ENCODE measurements at regions not wholly inside any gene's neighbourhood (a gene's known extent, or its start where the extent isn't known, plus 50 kb on each side); places are given as distances from the start of the nearest gene placed in this dataset.

DNA sequence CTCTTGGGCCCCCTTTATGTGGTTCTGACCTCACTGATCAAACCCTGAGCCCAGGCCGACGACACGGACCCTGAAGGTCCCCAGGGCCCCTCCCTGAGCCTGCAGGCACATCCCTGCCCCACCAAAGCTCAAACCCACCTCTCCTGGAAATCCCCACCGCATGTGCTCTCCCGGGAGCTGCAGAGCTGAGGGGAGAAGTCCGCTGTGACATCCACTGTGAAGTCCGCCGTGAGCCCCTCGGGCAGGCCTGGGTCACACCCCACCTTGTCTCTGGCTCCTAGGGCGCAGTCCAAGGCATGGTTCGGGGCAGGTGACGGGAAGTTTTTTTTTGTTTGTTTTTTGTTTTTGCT is 100.2 kb downstream of the MICALL2 start:
- intact Hi-C loops (cut with DNase I): no loop called here
- ATAC-seq (peak in 1 of 4 donors; percentile 15), DNase-seq (peak in 1 of 3 donors; percentile 40)
- 44% methylated on average over 7 of the region's 12 CpGs for WGBS (ENCODE audit: insufficient coverage, low coverage, low lambda C conversion rate, missing lambda C conversion rate)
- H3K27me3 ChIP-seq: peaks cover 0 to 5% of the 10 kb centered on the region in 2 donors
- H3K9me3 ChIP-seq: no peaks in the 10 kb centered on the region
- no peak overlapping the region for H3K27ac ChIP-seq
- TF ChIP-seq, protein P1, sequence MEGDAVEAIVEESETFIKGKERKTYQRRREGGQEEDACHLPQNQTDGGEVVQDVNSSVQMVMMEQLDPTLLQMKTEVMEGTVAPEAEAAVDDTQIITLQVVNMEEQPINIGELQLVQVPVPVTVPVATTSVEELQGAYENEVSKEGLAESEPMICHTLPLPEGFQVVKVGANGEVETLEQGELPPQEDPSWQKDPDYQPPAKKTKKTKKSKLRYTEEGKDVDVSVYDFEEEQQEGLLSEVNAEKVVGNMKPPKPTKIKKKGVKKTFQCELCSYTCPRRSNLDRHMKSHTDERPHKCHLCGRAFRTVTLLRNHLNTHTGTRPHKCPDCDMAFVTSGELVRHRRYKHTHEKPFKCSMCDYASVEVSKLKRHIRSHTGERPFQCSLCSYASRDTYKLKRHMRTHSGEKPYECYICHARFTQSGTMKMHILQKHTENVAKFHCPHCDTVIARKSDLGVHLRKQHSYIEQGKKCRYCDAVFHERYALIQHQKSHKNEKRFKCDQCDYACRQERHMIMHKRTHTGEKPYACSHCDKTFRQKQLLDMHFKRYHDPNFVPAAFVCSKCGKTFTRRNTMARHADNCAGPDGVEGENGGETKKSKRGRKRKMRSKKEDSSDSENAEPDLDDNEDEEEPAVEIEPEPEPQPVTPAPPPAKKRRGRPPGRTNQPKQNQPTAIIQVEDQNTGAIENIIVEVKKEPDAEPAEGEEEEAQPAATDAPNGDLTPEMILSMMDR (IDR thresholded peaks at IDR 0.05): no peak
- no peak for TF ChIP-seq POLR2A (IDR thresholded peaks at IDR 0.05)
- no peak overlapping the region for H3K4me3 ChIP-seq
- H3K36me3 ChIP-seq: no peaks in the 10 kb centered on the region
- no peaks in the 10 kb centered on the region for H3K4me1 ChIP-seq

DNA sequence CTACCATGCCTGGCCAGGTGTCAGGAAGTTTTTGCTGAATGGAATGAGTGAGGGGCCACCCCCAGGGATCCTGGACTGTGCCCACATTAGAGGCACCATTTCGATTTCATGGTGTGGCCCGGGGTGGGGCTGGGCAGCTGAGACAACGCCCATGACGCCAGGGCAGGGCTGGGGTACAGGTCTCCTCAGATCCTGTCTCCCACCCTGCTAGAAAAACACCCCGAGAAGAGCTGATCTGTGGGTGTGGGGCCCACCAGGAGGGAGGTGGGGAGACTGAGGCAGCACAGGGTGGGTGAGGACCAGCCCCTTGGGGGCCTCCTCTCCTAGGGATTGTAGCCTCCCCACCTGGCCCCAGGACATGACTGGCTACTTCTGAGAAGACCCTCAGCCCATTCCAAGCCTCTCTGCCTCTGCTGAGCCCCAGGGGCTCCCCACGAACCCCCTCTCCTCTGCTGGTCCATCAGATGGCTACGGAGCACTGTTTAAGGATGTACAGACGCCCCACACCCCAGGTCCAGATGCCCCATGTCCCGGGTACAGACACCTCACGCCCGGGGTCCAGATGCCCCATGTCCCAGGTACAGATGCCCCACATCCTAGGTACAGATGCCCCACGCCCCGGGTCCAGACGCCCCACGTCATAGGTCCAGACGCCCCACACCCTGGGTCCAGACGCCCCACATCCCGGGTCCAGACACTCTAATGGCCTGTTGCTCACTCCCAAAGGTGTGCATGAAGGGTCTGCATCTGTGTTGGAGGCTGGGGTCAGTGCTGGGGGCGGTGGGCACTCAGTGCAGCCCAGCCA is 99.4 kb downstream of the MICALL2 start:
- ATAC-seq: no peak
- TF ChIP-seq, protein P1 (IDR thresholded peaks at IDR 0.05): no peak
- no peak for TF ChIP-seq POLR2A (IDR thresholded peaks at IDR 0.05)
- DNase-seq: peak in 2 of 3 donors; percentile 15 to 50
- Histone ChIP-seq H3K36me3 (no peaks in the 10 kb centered on the region), H3K9me3 (no peaks in the 10 kb centered on the region), H3K27me3 (peaks cover 0 to 5% of the 10 kb centered on the region in 2 donors), H3K4me3 (no peak overlapping the region), H3K4me1 (no peaks in the 10 kb centered on the region), H3K27ac (no peak overlapping the region)
- WGBS (ENCODE audit: insufficient coverage, low coverage, low lambda C conversion rate, missing lambda C conversion rate): 87% methylated on average over 6 of the region's 19 CpGs
- intact Hi-C loops (cut with DNase I): no loop called here

DNA sequence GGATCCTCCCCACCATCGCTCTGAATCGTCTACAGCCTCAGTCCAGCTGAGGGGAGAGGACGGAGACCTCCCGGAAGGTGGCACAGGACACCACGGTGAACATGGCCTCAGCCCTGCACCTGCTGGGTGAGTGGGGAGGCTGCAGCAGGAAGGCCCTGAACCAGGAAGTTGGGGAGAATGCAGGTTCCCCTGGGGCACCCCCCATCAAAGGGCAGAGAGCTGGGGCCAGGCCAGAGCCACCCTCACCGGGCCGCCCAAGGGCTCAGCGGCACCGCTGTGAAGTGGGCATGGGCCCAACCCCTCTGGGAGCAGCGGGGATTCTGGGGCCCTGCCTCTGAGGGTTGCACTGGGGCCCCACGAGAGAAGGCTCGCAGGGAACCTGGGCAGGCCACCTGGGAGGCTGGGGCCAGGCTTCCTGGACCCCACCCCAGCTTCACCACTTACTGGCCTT is 98.7 kb downstream of the MICALL2 start:
- no peaks in the 10 kb centered on the region for H3K36me3 ChIP-seq
- H3K9me3 ChIP-seq: no peaks in the 10 kb centered on the region
- no peak overlapping the region for H3K27ac ChIP-seq
- peaks cover 0 to 2% of the 10 kb centered on the region in 2 donors for H3K27me3 ChIP-seq
- no CpG with 5 or more reads among the region's 12 CpGs for WGBS (ENCODE audit: insufficient coverage, low coverage, low lambda C conversion rate, missing lambda C conversion rate)
- ATAC-seq (peak in 1 of 4 donors; percentile 5), DNase-seq (peak in 2 of 3 donors; percentile 10 to 39)
- H3K4me3 ChIP-seq: no peak overlapping the region
- no peaks in the 10 kb centered on the region for H3K4me1 ChIP-seq
- intact Hi-C loops (cut with DNase I): no loop called here
- TF ChIP-seq POLR2A (IDR thresholded peaks at IDR 0.05): no peak
- TF ChIP-seq, protein P1 (IDR thresholded peaks at IDR 0.05): no peak

DNA sequence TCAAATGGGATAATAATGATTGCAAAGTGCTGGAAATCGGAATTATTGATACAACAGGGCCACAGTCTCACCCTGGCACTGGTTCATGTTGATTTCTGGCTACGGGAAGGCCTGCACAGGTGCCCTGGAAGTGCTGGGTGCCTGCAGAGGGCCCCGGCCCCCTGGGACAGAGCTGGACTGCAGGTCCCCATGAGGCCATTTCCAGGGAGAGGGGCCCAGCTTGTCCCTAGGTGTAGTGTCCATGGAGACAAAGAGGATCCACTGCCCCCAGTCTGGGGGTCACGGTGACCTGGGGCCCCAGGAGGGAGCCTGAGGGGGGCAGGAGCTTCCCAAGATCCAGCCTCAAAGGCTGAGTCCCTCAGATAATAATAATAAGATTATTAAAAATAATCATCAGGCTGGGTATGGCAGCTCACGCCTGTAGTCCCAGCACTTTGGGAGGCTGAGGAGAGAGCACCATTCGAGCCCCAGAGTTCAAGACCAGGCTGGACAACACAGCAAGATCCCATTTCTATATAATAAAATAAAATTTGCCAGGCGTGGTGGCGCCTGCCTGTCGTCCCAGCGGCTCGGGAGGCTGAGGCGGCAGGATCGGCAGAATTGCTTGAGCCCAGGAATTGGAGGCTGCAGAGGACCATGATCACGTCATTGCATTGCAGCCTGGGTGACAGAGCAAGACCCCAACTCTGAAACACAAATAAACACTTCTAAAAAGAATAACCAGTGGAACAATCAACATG is 98.1 kb downstream of the MICALL2 start:
- TF ChIP-seq POLR2A (IDR thresholded peaks at IDR 0.05): no peak
- TF ChIP-seq, protein P1 (IDR thresholded peaks at IDR 0.05): no peak
- no peaks in the 10 kb centered on the region for H3K4me1 ChIP-seq
- no peak overlapping the region for H3K27ac ChIP-seq
- H3K9me3 ChIP-seq: no peaks in the 10 kb centered on the region
- ATAC-seq (no peak), DNase-seq (peak in 2 of 3 donors; percentile 3 to 37)
- no peak overlapping the region for H3K4me3 ChIP-seq
- no peaks in the 10 kb centered on the region for H3K36me3 ChIP-seq
- WGBS (ENCODE audit: insufficient coverage, low coverage, low lambda C conversion rate, missing lambda C conversion rate): 60% methylated on average over 3 of the region's 14 CpGs
- no peaks in the 10 kb centered on the region for H3K27me3 ChIP-seq
- intact Hi-C loops (cut with DNase I): no loop called here

Measured in right lobe of liver (tissue), 6 donors.